Fibroblast of lung (primary cell): ENCODE measurements at regions not wholly inside any gene's neighbourhood (a gene's known extent, or its start where the extent isn't known, plus 50 kb on each side); places are given as distances from the start of the nearest gene placed in this dataset.
A peak's percentile ranks its signal among the peaks of the same experiment; 100 is the strongest.

Experiments used
- DNase-seq, 2 donors: peaks; one replicate each; pipeline versions ENCODE4 v3.0.0 to v3.0.0-alpha.2; 2010; ENCODE audit warnings: low read depth in 2 of 2
- H2AFZ ChIP-seq: 2 replicates; pipeline ENCODE4 v1.5.1; 2012; ENCODE audit warnings: low read length, control low read depth, inconsistent platforms
- H3K27ac ChIP-seq: 2 replicates; pipeline ENCODE4 v1.5.1; 2011; ENCODE audit warnings: low read length, control low read depth; ENCODE audit not compliant: insufficient read depth
- H3K27me3 ChIP-seq: 2 replicates; pipeline ENCODE4 v1.5.1; 2011; ENCODE audit warnings: mild to moderate bottlenecking, low read length; ENCODE audit not compliant: control insufficient read depth, insufficient read depth
- H3K36me3 ChIP-seq: 2 replicates; pipeline ENCODE4 v1.5.1; 2011; ENCODE audit warnings: low read length; ENCODE audit not compliant: control insufficient read depth, insufficient read depth
- H3K4me1 ChIP-seq: 2 replicates; pipeline ENCODE4 v1.5.1; 2011; ENCODE audit warnings: low read length; ENCODE audit not compliant: control insufficient read depth, insufficient read depth; ENCODE audit errors: extremely low read depth
- H3K4me2 ChIP-seq: 2 replicates; pipeline ENCODE4 v1.5.1; 2011; ENCODE audit warnings: low read length, control low read depth; ENCODE audit not compliant: insufficient read depth; ENCODE audit errors: extremely low read depth
- H3K4me3 ChIP-seq, 4 experiments: fragments of 200-600 bp in 1 of 4; sonication (generic) in 1 of 4; replicated peaks in 1 of 4; 2 replicates each; pipeline ENCODE4 v1.5.1; 2011 to 2016; ENCODE audit warnings: low read length in 4 of 4, low read depth in 3 of 4, mild to moderate bottlenecking in 3 of 4, control low read depth in 2 of 4, inconsistent platforms in 1 of 4, mixed read lengths in 1 of 4; ENCODE audit not compliant: insufficient read depth in 1 of 4; ENCODE audit errors: control extremely low read depth in 1 of 4
- H3K79me2 ChIP-seq: 2 replicates; pipeline ENCODE4 v1.5.1; 2012; ENCODE audit warnings: mild to moderate bottlenecking, low read length, inconsistent platforms; ENCODE audit not compliant: control insufficient read depth, insufficient read depth
- H3K9ac ChIP-seq: 2 replicates; pipeline ENCODE4 v1.5.1; 2011; ENCODE audit warnings: mild to moderate bottlenecking, low read length, control low read depth; ENCODE audit not compliant: insufficient read depth
- H3K9me3 ChIP-seq: 2 replicates; pipeline ENCODE4 v1.5.1; 2012; ENCODE audit warnings: low read depth, low read length; ENCODE audit not compliant: control insufficient read depth, insufficient read depth
- H4K20me1 ChIP-seq: 2 replicates; pipeline ENCODE4 v1.5.1; 2011; ENCODE audit warnings: low read length; ENCODE audit not compliant: control insufficient read depth, insufficient read depth; ENCODE audit errors: extremely low read depth
- EZH2 ChIP-seq: IDR thresholded peaks from 2 replicates; pipeline ENCODE4 v1.5.1; 2012; ENCODE audit warnings: low read length, control low read depth, mild to moderate bottlenecking; ENCODE audit errors: missing control alignments
- TF ChIP-seq, protein P1 (sequence below), 2 donors: IDR thresholded peaks in 1 of 2; conservative IDR thresholded peaks in 1 of 2; 1 replicate in 1 of 2; 2 replicates in 1 of 2; pipeline ENCODE4 v1.5.1; 2011 to 2012; ENCODE audit warnings: low read length in 2 of 2, control low read depth in 1 of 2, inconsistent platforms in 1 of 2, low read depth in 1 of 2, mild to moderate bottlenecking in 1 of 2

GRCh38 chr5:125143011-125143410, 396.6 kb upstream of the ZNF608 start:
- no peak overlapping the region for H3K4me3 ChIP-seq
- TF ChIP-seq EZH2: no peak
- TF ChIP-seq, protein P1, sequence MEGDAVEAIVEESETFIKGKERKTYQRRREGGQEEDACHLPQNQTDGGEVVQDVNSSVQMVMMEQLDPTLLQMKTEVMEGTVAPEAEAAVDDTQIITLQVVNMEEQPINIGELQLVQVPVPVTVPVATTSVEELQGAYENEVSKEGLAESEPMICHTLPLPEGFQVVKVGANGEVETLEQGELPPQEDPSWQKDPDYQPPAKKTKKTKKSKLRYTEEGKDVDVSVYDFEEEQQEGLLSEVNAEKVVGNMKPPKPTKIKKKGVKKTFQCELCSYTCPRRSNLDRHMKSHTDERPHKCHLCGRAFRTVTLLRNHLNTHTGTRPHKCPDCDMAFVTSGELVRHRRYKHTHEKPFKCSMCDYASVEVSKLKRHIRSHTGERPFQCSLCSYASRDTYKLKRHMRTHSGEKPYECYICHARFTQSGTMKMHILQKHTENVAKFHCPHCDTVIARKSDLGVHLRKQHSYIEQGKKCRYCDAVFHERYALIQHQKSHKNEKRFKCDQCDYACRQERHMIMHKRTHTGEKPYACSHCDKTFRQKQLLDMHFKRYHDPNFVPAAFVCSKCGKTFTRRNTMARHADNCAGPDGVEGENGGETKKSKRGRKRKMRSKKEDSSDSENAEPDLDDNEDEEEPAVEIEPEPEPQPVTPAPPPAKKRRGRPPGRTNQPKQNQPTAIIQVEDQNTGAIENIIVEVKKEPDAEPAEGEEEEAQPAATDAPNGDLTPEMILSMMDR (conservative IDR thresholded peaks at IDR 0.05 in 1 of 2, IDR thresholded peaks at IDR 0.05 in 1 of 2; ENCODE audit: low read depth in 1 of 2, low read length in 2 of 2): no peak

GRCh38 chr5:125148076-125148475, 401.6 kb upstream of the ZNF608 start:
- H3K27ac ChIP-seq: no peak overlapping the region
- TF ChIP-seq, protein P1 (conservative IDR thresholded peaks at IDR 0.05 in 1 of 2, IDR thresholded peaks at IDR 0.05 in 1 of 2; ENCODE audit: low read depth in 1 of 2, low read length in 2 of 2): no peak
- no peak for TF ChIP-seq EZH2

More at GRCh38 chr5:125143011-125143410, 396.6 kb upstream of the ZNF608 start:
- Histone ChIP-seq H2AFZ (no peak overlapping the region), H3K79me2 (no peaks in the 10 kb centered on the region), H3K27ac (no peak overlapping the region), H3K9me3 (no peaks in the 10 kb centered on the region), H3K4me2 (no peak overlapping the region), H4K20me1 (no peaks in the 10 kb centered on the region), H3K27me3 (no peaks in the 10 kb centered on the region), H3K9ac (no peak overlapping the region), H3K4me1 (no peaks in the 10 kb centered on the region), H3K36me3 (no peaks in the 10 kb centered on the region)
- no peak for DNase-seq

GRCh38 chr5:125148706-125149105, 402.3 kb upstream of the ZNF608 start:
- peak; percentile 34 to 55 for DNase-seq
- H3K27ac ChIP-seq: no peak overlapping the region

More at GRCh38 chr5:125148076-125148475, 401.6 kb upstream of the ZNF608 start:
- H3K4me1 ChIP-seq: no peaks in the 10 kb centered on the region
- H3K9me3 ChIP-seq: no peaks in the 10 kb centered on the region
- no peaks in the 10 kb centered on the region for H4K20me1 ChIP-seq
- no peak overlapping the region for H3K4me3 ChIP-seq
- H3K27me3 ChIP-seq: no peaks in the 10 kb centered on the region
- no peaks in the 10 kb centered on the region for H3K79me2 ChIP-seq
- H3K36me3 ChIP-seq: no peaks in the 10 kb centered on the region
- H2AFZ ChIP-seq: no peak overlapping the region
- no peak for DNase-seq
- H3K9ac ChIP-seq: no peak overlapping the region
- no peak overlapping the region for H3K4me2 ChIP-seq

More at GRCh38 chr5:125148706-125149105, 402.3 kb upstream of the ZNF608 start:
- H4K20me1 ChIP-seq: no peaks in the 10 kb centered on the region
- no peaks in the 10 kb centered on the region for H3K4me1 ChIP-seq
- TF ChIP-seq, protein P1 (conservative IDR thresholded peaks at IDR 0.05 in 1 of 2, IDR thresholded peaks at IDR 0.05 in 1 of 2; ENCODE audit: low read depth in 1 of 2, low read length in 2 of 2): no peak
- TF ChIP-seq EZH2: no peak
- no peak overlapping the region for H2AFZ ChIP-seq
- H3K79me2 ChIP-seq: no peaks in the 10 kb centered on the region
- no peaks in the 10 kb centered on the region for H3K9me3 ChIP-seq
- H3K36me3 ChIP-seq: no peaks in the 10 kb centered on the region
- no peak overlapping the region for H3K9ac ChIP-seq
- no peaks in the 10 kb centered on the region for H3K27me3 ChIP-seq
- H3K4me2 ChIP-seq: no peak overlapping the region
- H3K4me3 ChIP-seq: no peak overlapping the region
